Hepatocyte (in vitro differentiated cells): ENCODE measurements at regions not wholly inside any gene's neighbourhood (a gene's known extent, or its start where the extent isn't known, plus 50 kb on each side); places are given as distances from the start of the nearest gene placed in this dataset.

Source experiments
- DNase-seq: peaks from one replicate; pipeline ENCODE4 v3.0.0-alpha.2; 2016; ENCODE audit warnings: low spot score
- H2AFZ ChIP-seq: fragments of 200-600 bp; sonication (generic); 2 replicates; pipeline ENCODE4 v1.6.0; 2016; ENCODE audit warnings: antibody characterized with exemption, mild to moderate bottlenecking
- H3K27ac ChIP-seq: fragments of 200-600 bp; sonication (generic); 2 replicates; pipeline ENCODE4 v1.5.1; 2016; ENCODE audit warnings: mild to moderate bottlenecking
- H3K27me3 ChIP-seq: fragments of 200-600 bp; sonication (generic); 2 replicates; pipeline ENCODE4 v1.6.1; 2016
- H3K36me3 ChIP-seq: fragments of 200-600 bp; sonication (generic); replicated peaks from 2 replicates; pipeline ENCODE4 v1.5.1; 2016; ENCODE audit warnings: low read depth; ENCODE audit not compliant: insufficient read depth
- H3K4me1 ChIP-seq: fragments of 200-600 bp; sonication (generic); 2 replicates; pipeline ENCODE4 v1.5.1; 2016; ENCODE audit warnings: mild to moderate bottlenecking, moderate library complexity; ENCODE audit not compliant: insufficient read depth
- H3K4me2 ChIP-seq: fragments of 200-600 bp; sonication (generic); 2 replicates; pipeline ENCODE4 v1.6.0; 2016
- H3K4me3 ChIP-seq: fragments of 200-600 bp; sonication (generic); 2 replicates; pipeline ENCODE4 v1.5.1; 2016; ENCODE audit warnings: mild to moderate bottlenecking
- H3K79me2 ChIP-seq: fragments of 200-600 bp; sonication (generic); 2 replicates; pipeline ENCODE4 v1.6.0; 2017; ENCODE audit warnings: mild to moderate bottlenecking
- H3K9me2 ChIP-seq: fragments of 200-600 bp; sonication (generic); replicated peaks from 2 replicates; pipeline ENCODE4 v1.6.0; 2017; ENCODE audit warnings: mild to moderate bottlenecking; ENCODE audit not compliant: insufficient read depth
- H3K9me3 ChIP-seq: fragments of 200-600 bp; sonication (generic); 2 replicates; pipeline ENCODE4 v1.5.1; 2016; ENCODE audit warnings: low read depth, mild to moderate bottlenecking
- H4K20me1 ChIP-seq: fragments of 200-600 bp; sonication (generic); 2 replicates; pipeline ENCODE4 v1.6.0; 2016; ENCODE audit warnings: mild to moderate bottlenecking; ENCODE audit not compliant: insufficient read depth, poor library complexity, severe bottlenecking
- CTCF ChIP-seq: fragments of 200-600 bp; sonication (generic); IDR thresholded peaks from 2 replicates; pipeline ENCODE4 v1.5.1; 2016; ENCODE audit warnings: antibody characterized with exemption, mild to moderate bottlenecking; ENCODE audit not compliant: poor library complexity
- EZH2 ChIP-seq: fragments of 200-600 bp; sonication (generic); IDR thresholded peaks from 2 replicates; pipeline ENCODE4 v1.6.1; 2016; ENCODE audit warnings: antibody characterized with exemption, mild to moderate bottlenecking, borderline replicate concordance
- EZH2phosphoT487 ChIP-seq: fragments of 200-600 bp; sonication (generic); IDR thresholded peaks from one replicate; pipeline ENCODE4 v1.6.1; 2018; ENCODE audit warnings: antibody characterized with exemption, mild to moderate bottlenecking, low read depth, moderate library complexity; ENCODE audit not compliant: unreplicated experiment, severe bottlenecking
- WGBS: methylation state at CpG from one replicate; pipeline ENCODE4 v1.1.6; 2016; ENCODE audit warnings: low lambda C conversion rate; ENCODE audit errors: missing lambda C conversion rate; 5-methylcytosine and 5-hydroxymethylcytosine counted together

- WGBS: 91% methylated on average over 3 of the region's 3 CpGs
- Histone ChIP-seq H2AFZ (no peak overlapping the region), H3K4me3 (no peak overlapping the region), H3K79me2 (no peaks in the 10 kb centered on the region), H4K20me1 (no peaks in the 10 kb centered on the region), H3K9me2 (no peaks in the 10 kb centered on the region), H3K36me3 (no peaks in the 10 kb centered on the region), H3K4me2 (no peak overlapping the region), H3K9me3 (no peaks in the 10 kb centered on the region), H3K4me1 (no peaks in the 10 kb centered on the region), H3K27ac (no peak overlapping the region), H3K27me3 (no peaks in the 10 kb centered on the region)
- no peak for DNase-seq
- no peak for TF ChIP-seq EZH2
- TF ChIP-seq EZH2phosphoT487: no peak
- TF ChIP-seq CTCF: no peak
Observed at GRCh38 chr11:29844031-29844430, 172.8 kb downstream of the KCNA4 start.

- H3K4me1 ChIP-seq: no peaks in the 10 kb centered on the region
- no peak overlapping the region for H3K4me2 ChIP-seq
- H3K9me3 ChIP-seq: no peaks in the 10 kb centered on the region
- no peak overlapping the region for H3K27ac ChIP-seq
- no peaks in the 10 kb centered on the region for H3K9me2 ChIP-seq
- H4K20me1 ChIP-seq: no peaks in the 10 kb centered on the region
- no peak overlapping the region for H2AFZ ChIP-seq
- no peak for DNase-seq
- WGBS: 83% methylated on average over 3 of the region's 3 CpGs
- H3K36me3 ChIP-seq: no peaks in the 10 kb centered on the region
- no peak overlapping the region for H3K4me3 ChIP-seq
- H3K27me3 ChIP-seq: no peaks in the 10 kb centered on the region
- TF ChIP-seq CTCF: no peak
- no peak for TF ChIP-seq EZH2phosphoT487
- no peak for TF ChIP-seq EZH2
- H3K79me2 ChIP-seq: no peaks in the 10 kb centered on the region
Observed at GRCh38 chr11:29842061-29842460, 174.8 kb downstream of the KCNA4 start.

- Histone ChIP-seq H3K27me3 (no peaks in the 10 kb centered on the region), H3K36me3 (no peaks in the 10 kb centered on the region), H2AFZ (no peak overlapping the region), H3K79me2 (no peaks in the 10 kb centered on the region), H3K9me2 (no peaks in the 10 kb centered on the region), H3K9me3 (no peaks in the 10 kb centered on the region), H4K20me1 (no peaks in the 10 kb centered on the region), H3K4me1 (no peaks in the 10 kb centered on the region), H3K4me3 (no peak overlapping the region), H3K27ac (no peak overlapping the region), H3K4me2 (no peak overlapping the region)
- TF ChIP-seq CTCF: no peak
- TF ChIP-seq EZH2phosphoT487: no peak
- TF ChIP-seq EZH2: no peak
- DNase-seq: no peak
- 90% methylated on average over 2 of the region's 2 CpGs for WGBS
Observed at GRCh38 chr11:29826878-29827277, 190.0 kb downstream of the KCNA4 start.

- H3K79me2 ChIP-seq: no peaks in the 10 kb centered on the region
- H3K4me1 ChIP-seq: no peaks in the 10 kb centered on the region
- H4K20me1 ChIP-seq: no peaks in the 10 kb centered on the region
Observed at GRCh38 chr11:29816359-29816758, 200.5 kb downstream of the KCNA4 start.

More at GRCh38 chr11:29816359-29816758, 200.5 kb downstream of the KCNA4 start:
- Histone ChIP-seq H3K4me3 (no peak overlapping the region), H2AFZ (no peak overlapping the region), H3K27ac (no peak overlapping the region), H3K36me3 (no peaks in the 10 kb centered on the region), H3K9me3 (no peaks in the 10 kb centered on the region), H3K4me2 (no peak overlapping the region), H3K27me3 (no peaks in the 10 kb centered on the region), H3K9me2 (no peaks in the 10 kb centered on the region)
- 80% methylated on average over 2 of the region's 2 CpGs for WGBS
- no peak for DNase-seq
- TF ChIP-seq CTCF (no peak), EZH2 (no peak), EZH2phosphoT487 (no peak)
